ENCODE measurements at regions not wholly inside any gene's neighbourhood (a gene's known extent, or its start where the extent isn't known, plus 50 kb on each side); places are given as distances from the start of the nearest gene placed in this dataset.
A peak's percentile ranks its signal among the peaks of the same experiment; 100 is the strongest.

- FAIRE-seq: no peak
Observed at GRCh38 chr6:170160031-170160627, 130.7 kb downstream of the DLL1 start.

- no peak for FAIRE-seq
Observed at GRCh38 chr6:170159022-170159965, 131.6 kb downstream of the DLL1 start.

- FAIRE-seq: no peak
Observed at GRCh38 chr6:170158296-170159021, 132.4 kb downstream of the DLL1 start.

GRCh38 chr6:170157567-170158218 is 133.2 kb downstream of the DLL1 start:
- FAIRE-seq: no peak

GRCh38 chr6:170156448-170157375 is 134.2 kb downstream of the DLL1 start:
- no peak for FAIRE-seq

GRCh38 chr6:170155464-170156196 is 135.2 kb downstream of the DLL1 start:
- no peak for FAIRE-seq

GRCh38 chr6:170153436-170154319 is 137.2 kb downstream of the DLL1 start:
- FAIRE-seq: no peak

GRCh38 chr6:170152989-170153388 is 137.9 kb downstream of the DLL1 start:
- peak; percentile 13 for FAIRE-seq

GRCh38 chr6:170152124-170152926 is 138.6 kb downstream of the DLL1 start:
- no peak for FAIRE-seq

GRCh38 chr6:170151804-170152123 is 139.1 kb downstream of the DLL1 start:
- no peak for FAIRE-seq

- no peak for FAIRE-seq
Observed at GRCh38 chr6:170151321-170151771, 139.5 kb downstream of the DLL1 start.

GRCh38 chr6:170150590-170150945 is 140.3 kb downstream of the DLL1 start:
- no peak for FAIRE-seq

- FAIRE-seq: no peak
Observed at GRCh38 chr6:170149681-170150589, 140.9 kb downstream of the DLL1 start.

- FAIRE-seq: no peak
Observed at GRCh38 chr6:170148709-170149470, 142.0 kb downstream of the DLL1 start.

GRCh38 chr6:170147832-170148708 is 142.8 kb downstream of the DLL1 start:
- FAIRE-seq: no peak

- no peak for FAIRE-seq
Observed at GRCh38 chr6:170147056-170147787, 143.7 kb downstream of the DLL1 start.
